Right renal cortex interstitium (tissue), 3 donors: ENCODE measurements at regions not wholly inside any gene's neighbourhood (a gene's known extent, or its start where the extent isn't known, plus 50 kb on each side); places are given as distances from the start of the nearest gene placed in this dataset.
A peak's percentile ranks its signal among the peaks of the same experiment; 100 is the strongest.

Experiments used
- DNase-seq, 3 donors: peaks; one replicate each; pipeline ENCODE4 v3.0.0-alpha.2; 2013; ENCODE audit warnings: low read depth in 3 of 3, low spot score in 2 of 3

DNA sequence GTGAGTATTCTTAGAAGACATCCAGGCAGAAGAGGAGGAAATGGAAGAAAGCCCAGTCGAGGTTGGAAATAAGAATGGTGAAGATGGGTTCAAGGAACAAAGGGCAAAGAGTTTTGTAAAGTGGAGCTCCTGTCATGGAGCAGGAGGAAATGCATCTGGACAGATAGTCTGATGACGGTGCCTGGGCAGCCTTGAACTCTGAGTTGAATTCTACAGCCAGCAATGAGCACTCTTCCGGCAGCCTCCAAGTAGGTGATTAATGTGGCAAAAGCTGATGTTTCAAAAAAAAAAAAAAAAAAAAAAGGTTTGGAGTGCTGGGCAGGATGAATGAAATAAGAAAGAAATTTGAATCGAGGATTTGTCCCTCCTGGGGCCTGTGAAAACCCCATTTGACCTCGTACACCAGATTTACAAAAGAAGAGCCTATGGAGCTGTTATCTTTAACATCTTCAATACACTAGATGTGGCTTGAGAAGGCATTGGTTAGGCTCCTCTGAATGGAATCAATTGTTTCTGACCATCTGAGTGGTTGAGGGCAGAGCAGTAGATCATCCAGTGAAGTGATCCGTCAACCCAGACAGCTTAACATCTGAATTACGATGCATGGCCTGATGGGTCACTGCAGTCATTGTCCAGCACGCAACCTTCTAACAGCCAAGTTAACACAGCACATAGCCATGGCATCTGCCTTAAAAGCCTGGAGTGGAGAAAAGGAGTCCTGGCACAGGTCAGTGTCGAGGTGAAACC lies 449.7 kb downstream of the TXNL1 start:
- no peak for DNase-seq

DNA sequence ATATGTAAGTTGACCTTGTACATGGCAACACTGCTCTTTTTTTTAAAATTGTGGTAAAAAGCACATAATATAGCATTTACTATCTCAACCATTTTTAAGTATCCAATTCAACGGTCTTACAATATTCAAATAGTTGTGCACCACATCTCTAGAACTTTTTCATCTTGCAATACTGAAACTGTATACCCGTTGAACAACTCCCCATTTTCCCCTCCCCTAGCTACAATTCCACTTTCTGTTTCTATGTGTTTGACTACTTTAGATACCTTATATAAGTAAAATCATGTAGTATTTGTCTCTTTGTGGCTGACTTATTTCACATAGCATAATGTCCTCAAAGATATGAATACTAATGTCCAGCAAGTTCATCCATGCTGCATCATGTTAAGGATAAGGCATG lies 452.1 kb downstream of the TXNL1 start:
- DNase-seq, result no peak

DNA sequence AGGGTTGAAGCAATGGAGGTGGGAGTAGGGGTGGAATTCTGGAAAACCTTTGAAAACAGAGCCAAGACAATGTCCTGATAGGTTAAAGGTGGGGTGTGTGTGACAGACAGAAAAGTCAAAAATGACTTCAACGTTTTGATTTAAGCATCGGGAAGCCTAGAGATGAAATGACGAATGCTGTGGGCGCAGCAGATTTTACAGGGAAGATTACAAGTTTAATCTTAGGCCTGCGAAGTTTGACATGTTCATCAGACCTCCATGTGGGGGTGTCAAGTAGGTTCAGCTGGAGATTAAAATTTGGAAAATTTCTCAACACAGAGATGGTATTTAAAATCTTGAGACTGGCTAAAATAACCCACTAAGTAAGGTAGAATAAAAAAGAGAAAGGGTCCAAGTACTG lies 453.3 kb downstream of the TXNL1 start:
- DNase-seq, result no peak

DNA sequence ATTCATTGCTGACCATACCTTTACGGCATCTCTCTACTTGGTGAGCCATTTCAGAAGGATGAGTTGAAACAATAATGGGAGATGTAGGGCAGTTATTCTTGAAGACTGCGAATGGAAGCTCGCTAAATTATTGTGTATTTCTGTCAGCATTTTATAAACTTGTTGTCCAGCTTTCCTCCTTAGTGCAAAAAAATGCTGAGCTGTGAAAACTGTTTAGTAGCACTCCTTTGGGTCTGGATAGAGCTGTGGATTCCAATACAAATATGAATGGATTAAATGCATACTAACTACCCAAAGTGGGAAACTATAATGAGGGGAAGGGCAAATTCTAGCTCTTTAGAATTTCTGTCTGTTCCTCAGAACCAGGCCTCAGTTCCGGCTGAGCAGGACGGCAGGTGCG lies 461.6 kb downstream of the TXNL1 start:
- DNase-seq, result no peak

DNA sequence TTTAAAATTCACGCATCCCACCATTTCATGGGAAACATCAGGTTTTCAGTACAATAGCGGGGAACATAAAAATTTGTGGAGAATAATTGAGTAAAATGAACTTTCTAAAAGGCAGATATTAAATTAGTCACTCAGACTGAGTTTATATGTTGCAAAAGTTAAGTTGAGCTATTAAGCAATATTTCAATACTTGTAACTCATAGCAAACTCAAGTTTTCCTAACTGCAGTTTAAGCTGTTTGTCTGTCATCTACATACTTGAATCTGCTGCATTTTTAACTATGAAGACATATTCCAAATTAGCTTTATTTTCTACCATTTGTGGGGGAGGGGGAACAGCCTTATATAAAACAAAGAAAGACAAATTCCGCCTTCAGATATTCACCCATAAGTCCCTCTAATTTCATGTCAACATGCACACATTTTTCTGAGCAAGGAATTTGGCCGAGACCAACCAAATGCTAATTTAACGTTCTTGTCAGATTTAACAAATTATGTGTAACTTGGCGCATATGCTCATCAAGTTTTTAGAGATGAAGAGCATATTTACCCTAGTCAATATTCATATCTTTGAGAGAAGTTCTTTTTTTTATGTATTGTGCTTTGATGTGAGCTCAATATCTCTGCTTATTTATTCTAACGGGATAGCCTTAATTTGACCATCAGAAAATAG lies 462.9 kb downstream of the TXNL1 start:
- no peak for DNase-seq

DNA sequence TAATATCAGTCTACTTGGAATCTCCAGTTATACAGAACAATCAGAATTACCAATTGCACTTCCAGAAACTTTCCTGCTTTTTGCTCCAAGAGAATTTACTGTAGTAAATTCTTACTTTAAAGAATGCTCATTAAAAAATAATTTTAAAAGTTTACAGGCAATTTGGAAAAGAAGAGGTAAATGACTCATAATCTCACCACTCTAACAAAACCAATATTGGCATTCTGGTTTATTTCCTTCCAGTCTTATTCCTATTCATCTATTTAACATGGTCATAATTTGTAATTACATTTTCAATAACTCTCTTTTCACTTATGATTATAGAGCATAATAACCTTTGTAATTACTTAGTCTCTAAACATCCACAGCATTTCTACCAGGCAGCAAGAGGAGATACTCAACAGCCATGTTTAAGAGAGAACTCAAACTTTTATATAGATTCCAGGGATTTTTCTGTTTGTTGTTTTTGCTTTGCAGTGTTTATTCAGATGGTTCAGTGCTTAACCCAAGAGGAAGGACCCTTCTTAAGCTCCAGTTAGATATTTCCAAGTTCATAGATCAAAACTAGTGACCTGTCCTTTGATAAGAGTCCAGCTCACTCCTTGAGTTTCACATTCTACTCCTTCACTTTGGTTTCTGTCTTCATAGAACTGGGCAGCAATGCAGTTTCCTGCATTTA lies 464.7 kb downstream of the TXNL1 start:
- DNase-seq, result no peak

DNA sequence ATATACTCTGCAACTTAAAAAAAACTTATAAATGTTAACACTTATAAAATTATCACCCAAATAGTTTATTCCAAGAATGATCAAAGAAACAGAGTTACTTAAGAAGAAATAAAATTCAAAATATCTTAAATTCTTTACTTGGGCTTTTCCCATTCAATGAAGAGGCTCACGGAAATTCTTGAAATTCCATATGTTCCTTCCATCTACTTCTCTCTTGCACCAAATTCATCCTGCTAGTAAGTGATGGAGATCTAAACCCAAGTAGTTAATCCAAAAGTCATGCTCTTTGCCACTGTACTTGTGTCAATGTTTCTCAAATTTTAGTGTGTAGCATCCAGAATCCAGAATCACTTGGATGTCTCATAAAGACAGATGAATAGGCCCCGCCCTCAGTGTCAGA lies 465.9 kb downstream of the TXNL1 start:
- DNase-seq, result no peak

DNA sequence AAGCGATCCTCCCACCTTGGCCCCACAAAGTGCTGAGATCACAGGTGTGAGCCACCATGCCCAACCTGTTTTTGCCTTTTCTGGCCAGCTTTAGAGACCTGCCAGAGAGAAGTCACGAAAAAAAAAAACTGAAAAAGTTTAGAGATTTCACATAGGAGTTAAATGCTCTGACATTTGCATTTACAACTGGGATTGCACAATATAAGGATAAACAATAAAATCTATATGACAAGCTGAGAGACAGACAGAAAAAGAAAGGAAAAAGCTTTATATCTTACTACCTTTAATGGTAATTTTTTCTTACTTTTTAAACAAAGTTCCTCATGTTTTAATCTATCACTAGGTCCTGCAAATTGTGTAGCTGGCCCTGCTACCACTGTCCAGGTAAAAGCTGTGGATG lies 466.5 kb downstream of the TXNL1 start:
- no peak for DNase-seq

DNA sequence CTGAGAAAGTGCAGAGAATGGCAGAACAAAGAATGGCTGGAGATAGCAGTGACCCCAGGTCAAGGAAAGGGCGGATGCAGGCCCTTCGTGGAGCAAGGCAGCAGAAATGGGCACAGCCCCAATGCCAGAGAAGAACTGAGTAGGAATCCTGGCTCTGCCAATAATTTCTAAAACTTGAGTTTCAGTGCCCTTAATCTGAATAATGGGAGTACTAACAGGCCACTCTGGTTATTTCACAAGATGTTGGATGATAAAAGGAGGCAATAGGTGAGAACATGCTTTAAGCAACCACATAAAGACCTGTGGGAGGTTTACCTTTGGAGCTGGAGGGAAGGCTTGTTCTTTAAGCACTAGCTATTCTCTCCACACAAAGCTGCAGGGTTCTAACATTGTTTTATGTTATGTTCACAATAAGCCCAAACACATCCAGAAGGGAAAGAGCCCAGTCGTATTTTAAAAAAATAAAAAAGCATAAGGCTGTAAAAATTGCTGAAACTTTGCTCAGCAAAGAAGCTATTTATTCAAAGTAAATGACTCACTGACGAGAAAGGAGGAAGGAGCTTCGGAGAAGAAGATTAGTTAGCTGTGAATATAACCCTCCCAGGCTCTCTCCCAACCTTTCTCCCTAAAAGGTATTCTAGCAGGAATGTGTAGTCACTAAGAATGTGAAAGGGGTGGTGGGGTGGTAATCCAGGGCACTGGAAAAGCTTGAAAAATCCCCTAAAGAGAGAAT lies 470.2 kb downstream of the TXNL1 start:
- no peak for DNase-seq

DNA sequence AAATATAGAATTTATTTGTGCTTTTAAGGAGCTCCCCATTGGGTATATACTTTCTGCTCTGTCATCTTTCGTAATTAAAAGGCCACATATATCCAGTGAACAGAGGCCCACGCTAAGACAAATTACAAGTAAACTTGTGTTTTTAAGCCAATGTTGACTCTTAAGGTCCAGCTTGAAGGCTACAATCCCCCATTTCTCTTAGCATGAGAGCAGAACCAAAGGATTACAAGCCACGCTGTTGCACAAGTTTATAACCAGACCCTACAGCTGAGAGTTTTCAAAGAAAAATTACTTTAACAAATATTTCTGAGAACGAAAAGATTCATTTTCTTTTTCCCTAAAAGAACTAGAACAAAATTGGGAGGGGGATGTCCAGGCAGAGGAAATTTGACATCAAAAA lies 471.0 kb downstream of the TXNL1 start:
- DNase-seq, result no peak

DNA sequence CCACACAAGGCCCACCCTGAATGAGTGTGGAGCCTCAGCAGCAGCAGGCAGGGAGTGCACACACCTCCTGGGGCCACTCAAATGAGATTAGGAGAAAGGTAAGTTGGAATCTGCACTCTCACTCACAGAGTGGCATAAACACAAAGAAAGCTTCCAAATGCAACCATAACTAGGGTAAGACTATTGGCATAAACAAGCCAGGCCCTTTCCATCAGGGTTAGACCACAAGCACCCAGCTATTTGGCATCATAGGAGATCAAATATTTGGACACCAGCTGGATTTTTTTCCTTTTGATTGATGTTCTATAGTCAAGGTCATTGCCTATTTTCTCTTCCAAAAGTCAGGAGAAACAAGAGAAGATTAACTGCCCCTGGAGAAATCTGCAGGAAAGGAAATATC lies 471.5 kb downstream of the TXNL1 start:
- no peak for DNase-seq

DNA sequence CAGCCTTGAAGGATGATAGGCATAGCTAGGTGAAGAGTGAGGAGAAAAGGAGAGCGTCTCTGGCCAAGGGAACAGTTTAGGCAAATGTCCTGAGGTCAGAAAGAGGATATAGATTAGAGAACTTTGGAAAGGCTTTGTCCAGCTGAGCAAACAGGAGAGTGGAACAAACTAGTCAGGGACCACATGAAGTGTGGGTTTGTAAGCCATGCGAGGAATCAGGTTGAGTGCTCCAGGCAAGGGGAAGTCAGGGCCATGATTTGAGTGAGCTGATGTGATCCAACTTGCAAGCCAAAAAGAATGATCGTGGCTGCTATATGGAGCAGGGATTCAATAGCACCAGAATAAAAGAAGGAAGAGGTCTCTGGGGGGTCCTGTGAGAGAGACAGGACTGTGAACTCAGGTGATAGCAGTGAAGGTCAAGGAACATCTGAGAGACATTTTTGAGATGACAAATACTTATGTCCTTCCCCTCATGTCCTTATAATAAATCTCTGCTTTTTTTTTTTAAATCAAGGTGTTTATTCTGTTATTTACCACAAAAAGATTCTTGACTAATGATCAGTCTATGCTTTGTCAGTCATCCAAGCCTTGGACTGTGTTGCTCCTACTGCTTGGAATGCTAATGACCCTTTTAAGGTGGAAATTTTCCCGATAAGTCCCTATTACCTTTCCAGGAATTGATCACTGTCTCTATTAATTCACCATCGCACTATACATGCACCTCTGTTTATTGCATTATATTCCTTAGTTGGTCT lies 472.6 kb downstream of the TXNL1 start:
- DNase-seq, result no peak

DNA sequence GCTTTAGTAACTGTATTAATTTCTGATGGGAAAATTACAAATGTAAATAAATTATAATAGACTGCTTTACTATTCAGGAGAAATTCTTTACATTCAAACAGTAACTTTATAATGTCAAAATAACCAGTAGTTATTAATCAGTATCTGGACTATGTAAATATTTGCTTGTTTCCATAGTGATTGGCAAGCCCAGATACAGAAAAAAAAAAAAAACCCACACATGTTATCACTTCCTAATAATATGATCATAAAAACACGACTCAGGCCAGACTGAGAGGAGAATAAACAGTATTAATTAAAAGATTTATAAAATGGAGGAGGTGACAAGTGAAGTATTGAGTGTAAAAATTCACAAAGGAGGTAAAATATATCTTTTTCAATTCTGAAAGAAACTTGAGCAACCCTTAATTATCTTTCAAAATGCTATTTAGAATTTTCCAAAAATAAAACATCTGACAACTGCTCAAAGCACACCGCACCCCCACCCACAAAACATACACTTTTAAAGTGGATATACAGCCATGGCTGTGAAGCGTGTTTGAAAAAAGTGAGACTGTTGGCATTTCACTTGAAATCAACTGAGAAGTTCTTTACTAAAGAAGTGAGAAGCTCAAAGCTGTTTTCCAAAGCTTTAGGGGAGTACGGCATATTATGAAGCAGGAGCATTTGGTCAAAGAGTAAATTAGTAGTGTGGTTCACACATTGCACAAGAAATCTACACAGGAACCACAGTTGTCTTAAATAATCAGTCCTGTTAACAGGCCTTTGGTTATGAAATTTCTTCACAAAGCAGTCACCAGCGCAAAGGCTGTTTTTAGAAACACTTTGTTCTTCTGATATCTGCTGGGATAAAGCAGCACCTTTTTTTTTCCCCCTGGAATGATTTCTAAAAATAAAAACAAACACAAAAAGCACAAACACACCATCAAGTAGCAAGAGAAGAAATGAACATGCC lies 475.8 kb downstream of the TXNL1 start:
- DNase-seq, result no peak

DNA sequence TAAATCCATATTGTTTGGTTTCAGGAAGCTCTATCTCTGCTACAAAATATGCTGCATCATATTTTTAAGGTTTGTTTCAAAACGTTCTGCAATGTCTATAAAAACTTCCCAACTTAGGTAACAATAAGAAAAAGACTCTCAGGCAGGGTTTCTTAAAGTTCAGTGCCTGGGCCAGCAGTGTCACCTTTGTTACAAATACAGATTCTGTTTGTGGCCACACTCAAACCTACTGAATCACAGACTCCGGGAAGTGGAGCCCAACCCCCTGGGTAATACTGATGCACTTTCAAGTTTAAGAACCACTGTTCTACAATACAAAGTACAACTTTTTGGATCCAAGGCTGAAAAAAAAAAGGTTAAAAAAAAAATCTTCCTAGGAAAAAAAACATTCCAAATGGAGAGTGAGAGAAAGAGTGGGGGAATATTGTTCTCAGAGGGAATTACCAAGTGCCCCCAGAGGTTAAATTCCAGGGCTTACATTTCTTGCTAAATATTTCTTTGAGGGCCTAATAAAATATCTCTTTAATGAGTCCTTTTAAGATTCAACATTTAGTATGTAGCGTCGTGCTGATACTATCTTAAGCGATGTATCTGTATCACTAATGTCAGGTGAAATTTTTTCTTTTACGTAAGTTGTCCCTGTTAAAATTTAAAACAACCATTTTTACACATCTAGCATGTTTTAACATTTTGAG lies 476.7 kb downstream of the TXNL1 start:
- no peak for DNase-seq

DNA sequence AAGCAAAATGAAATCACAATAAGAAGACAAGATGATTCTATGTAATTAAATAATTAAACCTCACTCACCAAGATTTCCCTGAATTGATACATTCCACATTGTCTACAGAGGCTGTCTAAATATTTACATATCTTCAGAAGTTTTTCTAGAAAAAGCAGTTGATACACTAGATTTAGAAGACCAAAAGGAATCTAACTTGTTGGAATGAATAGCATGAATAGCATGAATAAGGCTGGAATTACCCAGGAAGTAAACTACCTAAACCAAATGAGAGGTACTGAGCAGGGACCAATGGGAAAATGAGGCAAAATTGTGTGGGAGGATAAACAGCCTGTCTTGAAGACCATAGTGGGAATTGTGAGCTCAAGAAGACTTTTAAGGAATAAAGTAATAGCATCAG lies 479.7 kb downstream of the TXNL1 start:
- no peak for DNase-seq

DNA sequence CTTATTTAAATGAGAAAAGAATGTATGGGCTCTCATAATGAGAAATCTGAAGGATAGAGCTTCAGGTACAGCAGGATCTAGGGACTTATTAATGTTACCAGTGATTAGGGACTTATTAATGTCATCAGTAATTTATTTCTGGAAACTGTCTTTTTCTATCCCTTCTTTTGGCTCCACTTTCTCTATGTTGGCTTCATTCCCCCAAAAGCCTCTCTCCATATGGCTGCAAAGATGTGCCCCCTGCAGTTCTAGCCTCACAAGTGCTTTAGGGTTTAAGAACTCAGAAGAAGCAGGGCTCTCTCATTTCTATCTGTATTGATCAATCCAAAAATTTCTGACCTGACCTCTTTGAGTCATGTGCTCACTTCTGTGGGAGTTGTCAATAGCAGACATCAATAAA lies 480.9 kb downstream of the TXNL1 start:
- no peak for DNase-seq

DNA sequence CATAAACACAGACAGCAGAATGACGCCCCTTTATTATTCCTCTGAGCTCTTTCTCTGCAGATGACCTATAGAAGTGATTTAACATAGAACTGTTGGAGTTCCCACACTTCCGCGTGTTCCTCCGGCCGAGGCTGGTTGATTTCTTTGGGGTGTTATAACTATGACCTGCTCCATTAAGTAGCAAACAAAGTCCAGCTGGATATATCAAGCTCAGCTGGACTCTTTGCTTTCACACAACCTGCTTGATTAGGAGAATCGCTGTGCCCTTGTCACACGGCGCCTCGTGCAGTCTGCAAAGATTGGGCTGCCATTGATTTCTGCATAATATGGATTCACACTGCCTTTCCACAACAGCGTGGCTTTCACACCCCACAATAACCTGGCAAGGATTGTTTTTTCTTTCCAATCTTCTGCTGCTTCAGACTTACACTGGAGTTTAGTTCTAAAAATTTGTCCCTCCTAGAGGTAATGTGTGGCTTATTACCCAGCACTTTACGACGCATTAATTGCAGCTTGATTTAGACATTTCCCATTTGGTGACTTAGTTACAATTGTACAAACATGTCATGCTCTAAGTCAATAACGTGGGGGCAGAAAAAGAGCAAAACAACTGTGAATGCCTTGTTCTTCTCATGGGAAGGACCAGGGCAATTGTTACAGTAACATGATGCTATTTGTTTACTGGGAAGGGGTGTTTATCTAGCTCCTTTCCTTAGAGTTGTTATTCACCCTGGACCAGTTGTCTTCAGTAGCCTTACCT lies 485.7 kb downstream of the TXNL1 start:
- peak in 2 of 3 donors; percentile 50 to 56 for DNase-seq

DNA sequence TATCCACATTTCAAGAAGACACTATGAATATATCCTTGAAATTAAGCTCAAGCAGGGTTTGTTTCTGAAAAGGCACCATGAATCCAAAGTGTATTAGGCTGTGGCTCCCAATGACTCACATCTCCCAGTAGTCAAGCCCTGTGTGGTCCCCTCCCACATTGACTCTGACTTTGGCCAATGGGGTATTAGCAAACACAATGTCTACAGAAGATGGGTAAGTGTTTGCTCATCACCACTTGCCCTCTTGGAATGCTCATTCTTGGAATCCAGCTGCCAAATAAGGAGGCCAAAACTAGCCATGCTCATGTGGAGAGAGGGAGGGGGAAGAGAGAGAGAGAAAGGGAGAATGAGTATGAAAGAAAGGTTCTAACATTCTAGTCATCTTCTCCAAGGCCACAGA lies 490.0 kb downstream of the TXNL1 start:
- no peak for DNase-seq
